COLO829 (cell line): ENCODE measurements at regions not wholly inside any gene's neighbourhood (a gene's known extent, or its start where the extent isn't known, plus 50 kb on each side); places are given as distances from the start of the nearest gene placed in this dataset.
"Not testable (repeated sequence)": the region's sequence is repeated elsewhere in the genome, so short reads cannot be mapped to it uniquely, and the experiment has no call there.

Experiments used
- DNase-seq: peaks from one replicate; pipeline ENCODE4 v3.0.0; 2012; ENCODE audit warnings: low spot score

DNA sequence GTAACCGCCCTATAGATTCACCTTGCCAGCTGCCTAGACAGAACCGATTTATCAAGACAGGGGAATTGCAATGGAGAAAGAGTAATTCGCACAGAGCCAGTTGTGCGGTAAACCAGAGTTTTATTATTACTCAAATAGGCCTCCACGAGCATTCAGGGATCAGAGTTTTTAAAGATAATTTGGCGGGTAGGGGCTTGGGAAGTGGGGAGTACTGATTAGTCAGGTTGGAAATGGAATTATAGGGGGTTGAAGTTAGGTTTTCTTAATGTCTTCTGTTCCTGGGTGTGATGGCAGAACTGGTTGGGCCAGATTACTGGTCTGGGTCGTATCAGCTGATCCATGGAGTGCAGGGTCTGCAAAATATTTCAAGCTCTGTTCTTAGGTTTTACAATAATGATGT lies 756.9 kb upstream of the ADGRB3 start:
- not testable (repeated sequence) for DNase-seq

- DNase-seq, result no peak
These were observed 757.8 kb upstream of the ADGRB3 start for GRCh38 chr6:67877288-67877687.

- no peak for DNase-seq
These were observed 759.2 kb upstream of the ADGRB3 start for GRCh38 chr6:67875877-67876383.

DNA sequence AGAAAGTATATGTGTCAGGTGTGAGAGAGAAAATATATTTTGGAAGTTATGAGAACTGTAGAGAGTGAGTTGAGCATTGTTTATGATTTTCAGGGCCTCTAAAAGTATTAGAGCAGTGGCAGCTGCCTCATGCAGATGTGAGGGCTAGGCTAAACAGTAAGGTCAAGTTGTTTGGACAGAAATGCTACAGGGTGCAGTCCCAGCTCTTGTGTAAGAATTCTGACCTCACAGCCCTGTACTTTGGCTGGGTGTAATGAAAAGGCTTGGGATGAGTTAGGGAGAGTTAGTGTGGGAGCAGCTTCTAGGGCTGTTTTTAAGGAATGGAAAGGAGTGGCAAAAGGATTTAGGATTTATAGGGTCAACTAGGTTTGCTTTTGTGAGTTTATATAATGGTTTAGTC lies 764.8 kb upstream of the ADGRB3 start:
- DNase-seq, result no peak

DNA sequence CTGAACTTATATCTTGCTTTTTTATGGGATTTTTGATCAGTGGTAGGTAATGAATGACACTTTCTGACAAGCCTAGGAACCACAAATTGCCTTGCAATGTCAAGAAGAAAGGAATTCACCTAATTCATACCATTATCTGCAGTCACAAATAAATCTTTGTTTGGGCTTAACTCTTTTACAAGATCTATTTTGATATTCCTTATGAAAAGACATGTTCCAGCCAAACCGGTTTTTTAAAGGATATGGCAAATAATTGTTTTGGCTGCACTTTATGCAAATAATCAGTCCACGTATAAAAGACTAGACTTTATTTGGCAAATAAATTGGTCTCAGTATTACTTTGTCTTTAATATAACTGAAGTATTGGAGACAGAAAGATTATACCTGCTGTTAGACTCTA lies 771.7 kb upstream of the ADGRB3 start:
- no peak for DNase-seq

DNA sequence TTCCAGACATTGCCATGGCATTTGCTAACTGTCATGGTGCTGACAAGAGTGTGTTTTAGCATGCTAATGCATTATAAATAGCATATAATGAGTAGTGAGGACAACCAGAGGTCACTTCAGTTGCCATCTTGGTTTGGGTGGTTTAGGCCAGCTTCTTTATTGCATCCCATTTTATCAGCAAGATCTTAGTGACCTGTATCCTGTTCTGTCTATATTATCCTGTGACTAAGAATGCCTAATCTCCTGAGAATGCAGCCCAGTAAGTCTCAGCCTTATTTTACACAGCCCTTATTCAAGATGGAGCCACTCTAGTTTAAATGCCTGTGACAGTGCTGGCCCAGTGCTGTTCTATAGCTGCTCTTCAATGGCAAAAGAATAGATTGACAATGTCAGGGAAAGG lies 781.0 kb upstream of the ADGRB3 start:
- DNase-seq, result no peak

DNA sequence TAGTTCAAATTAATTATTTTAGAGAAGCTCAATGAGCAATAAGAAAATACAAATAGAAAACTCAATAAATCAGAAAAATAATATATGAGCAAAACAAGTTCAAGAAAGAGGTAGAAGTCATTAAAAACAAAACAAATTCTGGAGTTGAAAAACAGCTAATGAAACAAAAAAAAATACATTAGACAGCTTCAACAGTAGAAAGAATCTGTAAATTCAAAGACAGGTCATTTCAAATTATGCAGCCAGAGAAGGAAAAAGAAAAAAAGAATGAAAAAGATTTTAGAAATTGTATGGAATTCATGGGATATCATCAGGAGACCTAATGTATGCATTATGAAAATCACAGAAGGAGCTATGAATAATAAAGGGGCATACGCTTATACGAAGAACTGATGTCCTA lies 795.3 kb upstream of the ADGRB3 start:
- DNase-seq, result no peak

DNA sequence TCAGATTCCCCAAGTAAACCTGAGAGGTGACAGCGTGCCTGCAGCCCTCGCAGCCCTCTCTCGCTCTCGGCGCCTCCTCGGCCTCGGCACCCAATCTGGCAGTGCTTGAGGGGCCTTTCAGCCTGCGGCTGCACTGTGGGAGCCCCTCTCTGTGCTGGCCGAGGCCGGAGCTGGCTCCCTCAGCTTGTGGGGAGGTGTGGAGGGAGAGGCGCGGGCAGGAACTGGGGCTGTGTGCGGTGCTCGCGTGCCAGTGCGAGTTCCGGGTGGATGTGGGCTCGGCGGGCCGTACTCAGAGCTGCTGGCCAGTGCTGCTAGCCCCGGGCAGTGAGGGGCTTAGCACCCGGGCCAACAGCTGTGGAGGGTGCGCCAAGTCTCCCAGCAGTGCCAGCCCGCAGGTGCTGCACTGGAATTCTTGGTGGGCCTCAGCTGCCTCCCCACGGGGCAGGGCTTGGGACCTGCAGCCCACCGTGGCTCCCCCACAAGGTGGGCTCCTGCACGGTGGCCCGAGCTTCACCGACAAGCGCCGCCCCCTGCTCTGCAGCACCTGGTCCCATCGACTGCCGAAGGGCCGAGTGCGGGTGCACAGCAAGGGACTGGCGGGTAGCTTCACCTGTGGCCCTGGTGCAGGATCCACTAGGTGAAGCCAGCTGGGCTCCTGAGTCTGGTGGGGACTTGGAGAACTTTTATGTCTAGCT lies 809.7 kb upstream of the ADGRB3 start:
- DNase-seq, result no peak

GRCh38 chr6:67818322-67818721 lies 816.8 kb upstream of the ADGRB3 start:
- no peak for DNase-seq

DNA sequence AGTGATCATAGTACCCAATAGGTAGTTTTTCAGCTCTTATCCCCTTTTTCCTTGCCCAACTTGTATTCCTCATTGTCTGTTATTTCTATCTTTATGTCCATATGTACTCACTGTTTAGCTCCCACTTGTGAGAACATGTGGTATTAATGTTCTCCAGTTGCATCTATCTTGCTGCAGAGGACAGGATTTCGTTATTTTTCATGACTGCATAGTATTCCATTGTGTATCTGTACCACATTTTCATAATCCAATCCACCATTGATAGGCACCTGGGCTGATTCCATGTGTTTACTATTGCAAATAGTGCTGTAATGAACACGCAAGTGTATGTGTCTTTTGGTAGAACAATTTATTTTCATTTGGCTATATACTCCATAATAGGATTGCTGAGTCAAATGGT lies 819.5 kb upstream of the ADGRB3 start:
- DNase-seq, result no peak

DNA sequence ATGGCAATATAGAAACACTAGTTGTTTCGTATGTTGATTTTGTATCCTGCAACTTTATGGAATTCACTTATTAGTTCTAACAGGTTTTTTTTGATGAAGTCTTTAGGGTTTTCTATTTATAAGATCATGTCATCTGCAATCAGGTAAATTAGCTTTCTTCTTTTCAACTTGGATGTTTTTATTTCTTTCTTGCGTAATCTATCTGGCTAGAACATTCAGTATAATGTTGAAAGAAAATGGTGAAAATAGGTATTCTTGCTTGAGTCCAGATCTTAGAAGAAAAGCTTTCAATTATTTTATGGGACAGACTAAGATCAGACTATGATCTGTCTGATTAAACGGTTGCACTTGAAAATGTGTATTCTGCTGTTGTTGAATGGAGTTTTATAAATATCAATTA lies 820.8 kb upstream of the ADGRB3 start:
- DNase-seq, result no peak

- no peak for DNase-seq
These were observed 822.4 kb upstream of the ADGRB3 start for GRCh38 chr6:67812693-67813092.

- no peak for DNase-seq
These were observed 823.0 kb upstream of the ADGRB3 start for GRCh38 chr6:67812125-67812524.

DNA sequence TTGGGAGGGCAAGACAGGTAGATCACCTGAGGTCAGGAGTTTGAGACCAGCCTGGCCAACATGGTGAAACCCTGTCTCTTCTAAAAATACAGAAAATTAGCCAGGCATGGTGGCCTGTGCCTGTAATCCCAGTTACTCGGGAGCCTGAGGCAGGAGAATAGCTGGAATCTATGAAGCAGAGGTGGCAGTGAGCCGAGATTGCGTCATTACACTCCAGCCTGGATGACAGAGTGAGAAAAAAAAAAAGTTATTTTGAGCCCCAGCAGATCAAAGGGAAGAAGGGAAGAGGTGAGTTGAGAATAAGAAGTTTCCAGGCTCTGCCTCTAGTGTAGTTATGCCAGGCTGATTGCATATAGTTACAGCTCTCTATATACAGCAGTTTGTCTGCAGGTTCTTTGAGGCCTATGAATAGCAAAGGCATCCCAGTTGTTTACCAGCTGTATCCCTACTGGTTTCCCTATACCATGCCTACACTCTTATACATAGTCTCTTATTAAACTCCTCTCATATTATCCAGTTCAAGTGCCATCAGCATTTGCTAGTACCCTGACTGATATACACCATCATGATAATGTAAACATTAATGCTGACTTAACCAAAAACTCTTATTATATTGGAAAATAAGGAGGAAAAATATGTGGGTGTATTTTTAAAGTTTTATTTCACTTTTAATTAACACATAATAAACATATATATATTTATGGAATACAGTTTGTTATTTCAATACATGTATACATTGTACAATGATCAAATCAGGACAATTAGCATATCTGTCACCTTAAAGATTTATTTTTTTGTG lies 823.6 kb upstream of the ADGRB3 start:
- no peak for DNase-seq

- not testable (repeated sequence) for DNase-seq
These were observed 830.3 kb upstream of the ADGRB3 start for GRCh38 chr6:67804808-67805207.

DNA sequence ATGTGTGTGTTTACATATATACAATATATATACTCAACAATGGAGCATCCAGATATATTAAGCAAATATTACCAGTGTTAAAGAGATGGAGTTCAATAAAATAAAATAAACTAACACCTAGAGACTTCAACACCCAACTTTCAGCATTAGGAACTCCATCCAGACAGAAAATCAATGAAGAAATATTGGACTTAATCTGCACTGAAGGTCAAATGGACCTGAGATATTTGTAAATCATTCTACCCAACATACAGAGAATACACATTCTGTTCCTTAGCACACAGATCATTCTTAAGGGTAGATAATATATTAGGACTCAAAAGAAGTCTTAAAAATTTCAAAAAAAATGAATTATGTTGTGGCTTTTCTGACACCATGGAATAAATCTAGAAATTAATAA lies 832.3 kb upstream of the ADGRB3 start:
- no peak for DNase-seq

- DNase-seq, result no peak
These were observed 842.1 kb upstream of the ADGRB3 start for GRCh38 chr6:67792996-67793395.

GRCh38 chr6:67790569-67790968 lies 844.5 kb upstream of the ADGRB3 start:
- DNase-seq, result no peak

DNA sequence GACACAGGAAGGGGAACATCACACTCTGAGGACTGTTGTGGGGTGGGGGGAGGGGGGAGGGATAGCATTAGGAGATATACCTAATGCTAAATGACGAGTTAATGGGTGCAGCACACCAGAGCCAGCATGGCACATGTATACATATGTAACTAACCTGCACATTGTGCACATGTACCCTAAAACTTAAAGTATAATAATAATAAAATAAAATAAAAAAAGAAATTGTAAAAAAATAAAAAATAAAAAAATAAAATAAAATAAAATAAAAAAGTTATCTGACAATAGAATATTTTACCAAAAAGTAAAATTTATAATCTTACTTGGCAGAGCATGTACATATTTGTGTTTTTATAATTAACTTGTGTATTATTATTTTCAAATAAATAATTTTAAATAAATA lies 848.0 kb upstream of the ADGRB3 start:
- DNase-seq, result not testable (repeated sequence)

- no peak for DNase-seq
These were observed 855.2 kb upstream of the ADGRB3 start for GRCh38 chr6:67779876-67780275.

GRCh38 chr6:67775333-67775732 lies 859.7 kb upstream of the ADGRB3 start:
- no peak for DNase-seq

DNA sequence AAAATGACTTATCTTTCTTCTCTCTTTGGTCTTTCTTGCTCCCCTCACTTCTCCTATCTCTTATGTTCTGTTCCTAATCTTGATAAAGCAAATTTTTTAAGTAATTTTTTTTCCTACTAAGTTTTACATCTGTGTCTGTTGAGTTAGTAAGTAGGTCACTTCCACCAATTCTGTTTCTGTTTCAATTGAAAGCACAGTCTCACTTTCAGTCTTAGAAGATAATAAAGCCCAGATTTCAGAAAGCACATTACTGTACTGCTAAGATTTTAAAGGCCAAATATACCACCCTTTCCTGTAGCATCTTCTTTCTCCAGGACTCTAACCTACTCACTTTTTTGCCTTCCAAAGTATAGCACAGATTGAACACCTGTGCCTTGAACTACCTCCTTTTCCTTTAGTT lies 866.1 kb upstream of the ADGRB3 start:
- DNase-seq, result no peak

DNA sequence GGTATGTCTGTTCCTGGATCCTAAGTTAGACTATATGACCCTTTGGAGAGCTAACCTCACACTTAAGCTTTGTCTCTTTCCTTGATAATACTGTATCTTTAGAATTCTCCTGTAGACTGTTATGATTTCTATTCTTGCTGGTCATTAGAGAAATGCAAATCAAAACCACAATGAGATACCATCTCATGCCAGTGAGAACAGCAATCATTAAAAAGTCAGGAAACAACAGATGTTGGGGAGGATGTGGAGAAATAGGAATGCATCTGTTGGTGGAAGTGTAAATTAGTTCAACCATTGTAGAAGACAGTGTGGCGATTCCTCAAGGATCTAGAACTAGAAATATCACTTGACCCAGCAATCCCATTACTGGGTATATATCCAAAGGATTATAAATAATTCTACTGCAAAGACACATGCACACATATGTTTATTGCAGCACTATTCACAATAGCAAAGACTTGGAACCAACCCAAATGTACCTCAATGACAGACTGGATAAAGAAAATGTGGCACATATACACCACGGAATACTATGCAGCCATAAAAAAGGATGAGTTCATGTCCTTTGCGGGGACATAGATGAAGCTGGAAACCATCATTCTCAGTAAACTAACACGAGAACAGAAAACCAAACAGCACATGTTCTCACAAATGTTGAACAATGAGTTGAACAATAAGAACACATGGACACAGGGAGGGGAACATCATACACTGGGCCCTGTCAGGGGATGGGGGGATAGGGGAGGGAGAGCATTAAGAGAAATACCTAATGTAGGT lies 867.8 kb upstream of the ADGRB3 start:
- not testable (repeated sequence) for DNase-seq
